ENCODE measurements at regions not wholly inside any gene's neighbourhood (a gene's known extent, or its start where the extent isn't known, plus 50 kb on each side); places are given as distances from the start of the nearest gene placed in this dataset.

- TF ChIP-seq CTCF (IDR thresholded peaks at IDR 0.05; ENCODE audit: insufficient read depth, low read length, poor library complexity, severe bottlenecking) (no peak), EZH2phosphoT487 (conservative IDR thresholded peaks at IDR 0.05; ENCODE audit: low read length) (no peak)
These were observed 323.9 kb upstream of the CXXC4 start for GRCh38 chr4:104818579-104818978.

All from SU-DHL-6 (cell line).